ENCODE measurements at regions not wholly inside any gene's neighbourhood (a gene's known extent, or its start where the extent isn't known, plus 50 kb on each side); places are given as distances from the start of the nearest gene placed in this dataset.

DNA sequence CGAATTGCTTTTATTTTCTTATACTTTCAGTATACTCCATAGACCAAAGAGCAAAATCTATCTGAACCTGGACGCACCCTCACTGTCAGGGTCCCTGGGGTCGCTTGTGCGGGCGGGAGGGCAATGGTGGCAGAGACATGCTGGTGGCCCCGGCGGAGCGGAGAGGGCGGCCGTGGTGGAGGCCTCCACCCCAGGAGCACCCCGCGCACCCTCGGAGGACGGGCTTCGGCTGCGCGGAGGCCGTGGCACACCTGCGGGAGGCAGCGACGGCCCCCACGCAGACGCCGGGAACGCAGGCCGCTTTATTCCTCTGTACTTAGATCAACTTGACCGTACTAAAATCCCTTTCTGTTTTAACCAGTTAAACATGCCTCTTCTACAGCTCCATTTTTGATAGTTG lies 1077.4 kb downstream of the BRD1 start:
- TF ChIP-seq POLR2A (IDR thresholded peaks at IDR 0.05; ENCODE audit: extremely low read depth, insufficient read length), result no peak
- TF ChIP-seq, protein P1, sequence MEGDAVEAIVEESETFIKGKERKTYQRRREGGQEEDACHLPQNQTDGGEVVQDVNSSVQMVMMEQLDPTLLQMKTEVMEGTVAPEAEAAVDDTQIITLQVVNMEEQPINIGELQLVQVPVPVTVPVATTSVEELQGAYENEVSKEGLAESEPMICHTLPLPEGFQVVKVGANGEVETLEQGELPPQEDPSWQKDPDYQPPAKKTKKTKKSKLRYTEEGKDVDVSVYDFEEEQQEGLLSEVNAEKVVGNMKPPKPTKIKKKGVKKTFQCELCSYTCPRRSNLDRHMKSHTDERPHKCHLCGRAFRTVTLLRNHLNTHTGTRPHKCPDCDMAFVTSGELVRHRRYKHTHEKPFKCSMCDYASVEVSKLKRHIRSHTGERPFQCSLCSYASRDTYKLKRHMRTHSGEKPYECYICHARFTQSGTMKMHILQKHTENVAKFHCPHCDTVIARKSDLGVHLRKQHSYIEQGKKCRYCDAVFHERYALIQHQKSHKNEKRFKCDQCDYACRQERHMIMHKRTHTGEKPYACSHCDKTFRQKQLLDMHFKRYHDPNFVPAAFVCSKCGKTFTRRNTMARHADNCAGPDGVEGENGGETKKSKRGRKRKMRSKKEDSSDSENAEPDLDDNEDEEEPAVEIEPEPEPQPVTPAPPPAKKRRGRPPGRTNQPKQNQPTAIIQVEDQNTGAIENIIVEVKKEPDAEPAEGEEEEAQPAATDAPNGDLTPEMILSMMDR (IDR thresholded peaks at IDR 0.05; ENCODE audit: low read depth, low read length), result no peak
- TF ChIP-seq, protein P2, sequence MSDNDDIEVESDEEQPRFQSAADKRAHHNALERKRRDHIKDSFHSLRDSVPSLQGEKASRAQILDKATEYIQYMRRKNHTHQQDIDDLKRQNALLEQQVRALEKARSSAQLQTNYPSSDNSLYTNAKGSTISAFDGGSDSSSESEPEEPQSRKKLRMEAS (IDR thresholded peaks at IDR 0.05; ENCODE audit: low read depth, low read length), result no peak
- TF ChIP-seq MYC (IDR thresholded peaks at IDR 0.05; ENCODE audit: low read depth, low read length), result no peak

All from NB4 (cell line).